IMR-90 (cell line): ENCODE measurements at regions not wholly inside any gene's neighbourhood (a gene's known extent, or its start where the extent isn't known, plus 50 kb on each side); places are given as distances from the start of the nearest gene placed in this dataset.

Source experiments
- ATAC-seq: fragments of 200-7000 bp; cut with Tn5 transposase; 2 replicates; pipeline ENCODE4 v1.9.1; 2020; ENCODE audit warnings: low read depth, mild to moderate bottlenecking, moderate library complexity
- BruUV-seq: library from RNA; stranded (reverse); fragments of 400-500 nt; replicated peaks from 2 replicates; lab custom pipeline; 2021; lab: Mats Ljungman, UMichigan
- CTCF ChIA-PET: fragments of 300-600 bp; formaldehyde crosslinking; extraction: SDS; loops from one replicate; lab custom pipeline; 2021; ENCODE audit warnings: antibody characterized with exemption; lab: Yijun Ruan, JAX
- POLR2A ChIA-PET: fragments of 300-600 bp; sonication (Branson Sonifier 250); formaldehyde crosslinking; loops from one replicate; lab custom pipeline; 2022; ENCODE audit warnings: antibody characterized with exemption; ENCODE audit not compliant: unreplicated experiment; lab: Charles Lee
- DNase-seq: peaks from one replicate; pipeline ENCODE4 v3.0.0; 2013
- H2AFZ ChIP-seq: replicated peaks from 2 replicates; pipeline ENCODE3; 2013; ENCODE audit warnings: low read length, mild to moderate bottlenecking; ENCODE audit not compliant: poor library complexity
- H2AK5ac ChIP-seq: 2 replicates; pipeline ENCODE4 v1.6.1; 2013; ENCODE audit warnings: low read depth, low read length, inconsistent platforms
- H2AK9ac ChIP-seq: replicated peaks from 2 replicates; pipeline ENCODE3; 2013; ENCODE audit warnings: mild to moderate bottlenecking, low read depth, low read length, moderate library complexity; ENCODE audit not compliant: poor library complexity
- H2BK120ac ChIP-seq: 2 replicates; pipeline ENCODE4 v1.6.1; 2013; ENCODE audit warnings: low read depth, low read length, inconsistent platforms
- H2BK15ac ChIP-seq: 3 replicates; pipeline ENCODE4 v1.6.1; 2013; ENCODE audit warnings: low read depth, low read length, inconsistent platforms
- H2BK20ac ChIP-seq: 2 replicates; pipeline ENCODE4 v1.6.1; 2013; ENCODE audit warnings: low read depth, mild to moderate bottlenecking, inconsistent platforms, low read length, moderate library complexity
- H2BK5ac ChIP-seq: 2 replicates; pipeline ENCODE4 v1.6.1; 2013; ENCODE audit warnings: mild to moderate bottlenecking, low read depth, low read length, inconsistent platforms; ENCODE audit not compliant: poor library complexity, severe bottlenecking
- H3K14ac ChIP-seq: replicated peaks from 2 replicates; pipeline ENCODE4 v1.6.1; 2013; ENCODE audit warnings: low read depth, low read length, inconsistent platforms
- H3K18ac ChIP-seq: 2 replicates; pipeline ENCODE4 v1.6.1; 2013; ENCODE audit warnings: low read depth, low read length, control low read depth
- H3K23ac ChIP-seq: 2 replicates; pipeline ENCODE4 v1.6.1; 2013; ENCODE audit warnings: low read depth, low read length, inconsistent platforms
- H3K27ac ChIP-seq: 2 replicates; pipeline ENCODE4 v1.5.1; 2013; ENCODE audit warnings: mild to moderate bottlenecking, control low read depth, low read length; ENCODE audit not compliant: insufficient read depth
- H3K27me3 ChIP-seq: 2 replicates; pipeline ENCODE4 v1.6.1; 2013; ENCODE audit warnings: low read length; ENCODE audit not compliant: control insufficient read depth, insufficient read depth
- H3K36me3 ChIP-seq: 2 replicates; pipeline ENCODE4 v1.6.1; 2013; ENCODE audit warnings: low read length, mixed read lengths; ENCODE audit not compliant: control insufficient read depth, insufficient read depth
- H3K4ac ChIP-seq: 2 replicates; pipeline ENCODE4 v1.6.1; 2013; ENCODE audit warnings: low read depth, low read length, inconsistent platforms
- H3K4me1 ChIP-seq: 2 replicates; pipeline ENCODE4 v1.6.1; 2013; ENCODE audit warnings: low read length, mixed read lengths; ENCODE audit not compliant: control insufficient read depth, insufficient read depth
- H3K4me2 ChIP-seq: 2 replicates; pipeline ENCODE4 v1.6.1; 2013; ENCODE audit warnings: low read depth, mild to moderate bottlenecking, control low read depth, low read length, moderate library complexity
- H3K4me3 ChIP-seq: 2 replicates; pipeline ENCODE4 v1.5.1; 2013; ENCODE audit warnings: low read depth, mild to moderate bottlenecking, control low read depth, low read length, moderate library complexity; ENCODE audit not compliant: insufficient read depth
- H3K56ac ChIP-seq: 2 replicates; pipeline ENCODE4 v1.6.1; 2013; ENCODE audit warnings: low read length, inconsistent platforms; ENCODE audit not compliant: insufficient read depth; ENCODE audit errors: extremely low read depth
- H3K79me1 ChIP-seq, 2 experiments: 2 replicates each; pipeline ENCODE4 v1.6.1; 2013; ENCODE audit warnings: low read length in 2 of 2, inconsistent platforms in 1 of 2, low read depth in 1 of 2
- H3K9ac ChIP-seq: 2 replicates; pipeline ENCODE4 v1.6.1; 2013; ENCODE audit warnings: low read depth, low read length, control low read depth
- H3K9me1 ChIP-seq: 2 replicates; pipeline ENCODE4 v1.6.1; 2013; ENCODE audit warnings: low read length, inconsistent platforms; ENCODE audit not compliant: insufficient read depth
- H3K9me3 ChIP-seq: 2 replicates; pipeline ENCODE4 v1.6.1; 2013; ENCODE audit warnings: low read length; ENCODE audit not compliant: control insufficient read depth, insufficient read depth
- H4K20me1 ChIP-seq: 2 replicates; pipeline ENCODE4 v1.6.1; 2013; ENCODE audit warnings: low read length, inconsistent platforms; ENCODE audit not compliant: insufficient read depth
- H4K5ac ChIP-seq: 2 replicates; pipeline ENCODE4 v1.6.1; 2013; ENCODE audit warnings: mild to moderate bottlenecking, low read depth, low read length, control low read depth
- H4K8ac ChIP-seq, 2 experiments: 2 replicates each; pipeline ENCODE4 v1.6.1; 2013; ENCODE audit warnings: low read depth in 2 of 2, low read length in 2 of 2, control low read depth in 1 of 2, inconsistent platforms in 1 of 2
- H4K91ac ChIP-seq: 2 replicates; pipeline ENCODE4 v1.6.1; 2013; ENCODE audit warnings: low read depth, low read length, inconsistent platforms; ENCODE audit not compliant: insufficient read depth
- BHLHE40 ChIP-seq: fragments of 150-350 bp; IDR thresholded peaks from 2 replicates; pipeline ENCODE4 v1.6.1; 2016; ENCODE audit warnings: mild to moderate bottlenecking, low read depth, low read length
- CEBPB ChIP-seq: IDR thresholded peaks from 2 replicates; pipeline ENCODE4 v1.6.1; 2012; ENCODE audit warnings: low read depth, low read length, improper control_type of control experiment
- FOS ChIP-seq: fragments of 150-350 bp; IDR thresholded peaks from 2 replicates; pipeline ENCODE4 v1.6.1; 2016; ENCODE audit warnings: low read depth, low read length
- MAFK ChIP-seq: IDR thresholded peaks from 2 replicates; pipeline ENCODE4 v1.6.1; 2012; ENCODE audit warnings: low read depth, low read length, improper control_type of control experiment
- MAZ ChIP-seq: IDR thresholded peaks from 2 replicates; pipeline ENCODE4 v1.6.1; 2012; ENCODE audit warnings: low read depth, mild to moderate bottlenecking, low read length, improper control_type of control experiment, moderate library complexity, borderline replicate concordance
- MXI1 ChIP-seq: IDR thresholded peaks from 2 replicates; pipeline ENCODE4 v1.6.1; 2012; ENCODE audit warnings: low read depth, mild to moderate bottlenecking, low read length, moderate library complexity, borderline replicate concordance
- NFE2L2 ChIP-seq: fragments of 150-350 bp; IDR thresholded peaks from 2 replicates; pipeline ENCODE4 v1.6.1; 2016; ENCODE audit warnings: low read depth, mild to moderate bottlenecking, low read length
- POLR2A ChIP-seq: IDR thresholded peaks from 2 replicates; pipeline ENCODE4 v1.6.1; 2012; ENCODE audit warnings: mild to moderate bottlenecking, low read depth, low read length
- RAD21 ChIP-seq: IDR thresholded peaks from 2 replicates; pipeline ENCODE4 v1.6.1; 2012; ENCODE audit warnings: low read length, improper control_type of control experiment
- RCOR1 ChIP-seq: IDR thresholded peaks from 2 replicates; pipeline ENCODE4 v1.6.1; 2012; ENCODE audit warnings: mild to moderate bottlenecking, low read length, improper control_type of control experiment; ENCODE audit not compliant: insufficient replicate concordance
- RFX5 ChIP-seq: IDR thresholded peaks from 2 replicates; pipeline ENCODE4 v1.8.0; 2012; ENCODE audit warnings: low read depth, mild to moderate bottlenecking, low read length, moderate library complexity
- SMC3 ChIP-seq: fragments of 150-350 bp; IDR thresholded peaks from 2 replicates; pipeline ENCODE4 v1.6.1; 2016; ENCODE audit warnings: low read depth, mild to moderate bottlenecking, antibody characterized with exemption, low read length, moderate library complexity
- WGBS, 2 experiments: methylation state at CpG; one replicate each; pipeline versions ENCODE4 v1.1.5 to v1.1.7; 2013; ENCODE audit warnings: missing lambda C conversion rate in 2 of 2; ENCODE audit not compliant: insufficient read length in 1 of 2; ENCODE audit errors: extremely low coverage in 2 of 2; 5-methylcytosine and 5-hydroxymethylcytosine counted together
- dilution Hi-C: fragments of 300-500 bp; cut with HindIII; formaldehyde crosslinking; loops from one replicate; pipeline ENCODE4 v1.14.3; 2018; ENCODE audit warnings: low sequenced_read_pairs; ENCODE audit not compliant: unreplicated experiment
- in situ Hi-C: fragments of 300-500 bp; cut with MboI; formaldehyde crosslinking; loops from 3 replicates; pipeline ENCODE4 v1.14.3; 2019; ENCODE audit warnings: low sequenced_read_pairs, inconsistent platforms, mixed read lengths
- intact Hi-C: fragments of 100-400 bp; cut with micrococcal nuclease; formaldehyde crosslinking; loops from 2 replicates; pipeline ENCODE4 v1.10.0; 2022
- TF ChIP-seq, protein P1 (sequence below): conservative IDR thresholded peaks from 2 replicates; pipeline ENCODE4 v1.5.1; 2012; ENCODE audit warnings: mild to moderate bottlenecking, low read depth, low read length, improper control_type of control experiment
- TF ChIP-seq, protein P2 (sequence below): fragments of 150-350 bp; IDR thresholded peaks from 2 replicates; pipeline ENCODE4 v1.6.1; 2016; ENCODE audit warnings: low read depth, mild to moderate bottlenecking, low read length, moderate library complexity, borderline replicate concordance

DNA sequence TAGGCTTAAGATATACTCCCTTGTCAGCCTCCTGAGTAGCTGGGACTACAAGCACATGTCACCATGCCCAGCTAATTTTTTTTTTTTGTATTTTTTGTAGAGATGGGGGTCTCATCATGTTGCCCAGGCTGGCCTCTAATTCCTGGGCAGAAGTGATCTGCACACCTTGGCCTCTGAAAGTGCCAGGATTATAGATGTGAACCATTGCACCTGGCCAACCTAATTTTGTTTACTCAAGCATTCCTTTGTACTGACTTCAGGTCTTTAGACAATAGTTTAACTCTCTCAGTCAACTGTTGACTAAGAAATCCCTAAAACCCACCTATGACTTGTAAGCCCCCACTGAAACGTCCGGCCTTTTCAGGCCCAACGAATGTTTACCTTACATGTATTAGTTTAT, 628.3 kb upstream of the CDH8 start:
- Histone ChIP-seq H3K18ac (no peak overlapping the region), H3K27ac (no peak overlapping the region), H3K9ac (no peak overlapping the region), H4K91ac (no peak overlapping the region), H2BK20ac (no peak overlapping the region), H3K9me1 (no peaks in the 10 kb centered on the region), H2BK120ac (no peak overlapping the region), H3K4me3 (no peak overlapping the region), H3K79me1 (no peaks in the 10 kb centered on the region), H4K20me1 (no peaks in the 10 kb centered on the region), H3K27me3 (no peaks in the 10 kb centered on the region), H3K56ac (no peak overlapping the region), H4K8ac (no peak overlapping the region), H2AFZ (no peak overlapping the region), H3K14ac (no peak overlapping the region), H2AK9ac (no peak overlapping the region), H2AK5ac (no peak overlapping the region), H3K4me2 (no peak overlapping the region), H2BK15ac (no peak overlapping the region), H3K36me3 (no peaks in the 10 kb centered on the region), H3K4ac (no peak overlapping the region), H3K4me1 (no peaks in the 10 kb centered on the region), H4K5ac (no peak overlapping the region), H3K23ac (no peak overlapping the region), H3K9me3 (0 out of 2 replicates have a peak, but pooled peaks cover 2% of the 10 kb centered on the region), H2BK5ac (no peak overlapping the region)
- POLR2A ChIA-PET: no interaction called here
- ATAC-seq (no peak), DNase-seq (no peak)
- in situ Hi-C loops: no loop called here
- no CpG with 5 or more reads among the region's 3 CpGs for WGBS, 2 experiments
- intact Hi-C loops: no loop called here
- dilution Hi-C loops: no loop called here
- TF ChIP-seq CEBPB (no peak), RFX5 (no peak), FOS (no peak), BHLHE40 (no peak), MAFK (no peak), RCOR1 (no peak), MAZ (no peak), SMC3 (no peak), RAD21 (no peak), NFE2L2 (no peak), POLR2A (no peak), MXI1 (no peak)
- TF ChIP-seq, protein P1, sequence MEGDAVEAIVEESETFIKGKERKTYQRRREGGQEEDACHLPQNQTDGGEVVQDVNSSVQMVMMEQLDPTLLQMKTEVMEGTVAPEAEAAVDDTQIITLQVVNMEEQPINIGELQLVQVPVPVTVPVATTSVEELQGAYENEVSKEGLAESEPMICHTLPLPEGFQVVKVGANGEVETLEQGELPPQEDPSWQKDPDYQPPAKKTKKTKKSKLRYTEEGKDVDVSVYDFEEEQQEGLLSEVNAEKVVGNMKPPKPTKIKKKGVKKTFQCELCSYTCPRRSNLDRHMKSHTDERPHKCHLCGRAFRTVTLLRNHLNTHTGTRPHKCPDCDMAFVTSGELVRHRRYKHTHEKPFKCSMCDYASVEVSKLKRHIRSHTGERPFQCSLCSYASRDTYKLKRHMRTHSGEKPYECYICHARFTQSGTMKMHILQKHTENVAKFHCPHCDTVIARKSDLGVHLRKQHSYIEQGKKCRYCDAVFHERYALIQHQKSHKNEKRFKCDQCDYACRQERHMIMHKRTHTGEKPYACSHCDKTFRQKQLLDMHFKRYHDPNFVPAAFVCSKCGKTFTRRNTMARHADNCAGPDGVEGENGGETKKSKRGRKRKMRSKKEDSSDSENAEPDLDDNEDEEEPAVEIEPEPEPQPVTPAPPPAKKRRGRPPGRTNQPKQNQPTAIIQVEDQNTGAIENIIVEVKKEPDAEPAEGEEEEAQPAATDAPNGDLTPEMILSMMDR: no peak
- TF ChIP-seq, protein P2, sequence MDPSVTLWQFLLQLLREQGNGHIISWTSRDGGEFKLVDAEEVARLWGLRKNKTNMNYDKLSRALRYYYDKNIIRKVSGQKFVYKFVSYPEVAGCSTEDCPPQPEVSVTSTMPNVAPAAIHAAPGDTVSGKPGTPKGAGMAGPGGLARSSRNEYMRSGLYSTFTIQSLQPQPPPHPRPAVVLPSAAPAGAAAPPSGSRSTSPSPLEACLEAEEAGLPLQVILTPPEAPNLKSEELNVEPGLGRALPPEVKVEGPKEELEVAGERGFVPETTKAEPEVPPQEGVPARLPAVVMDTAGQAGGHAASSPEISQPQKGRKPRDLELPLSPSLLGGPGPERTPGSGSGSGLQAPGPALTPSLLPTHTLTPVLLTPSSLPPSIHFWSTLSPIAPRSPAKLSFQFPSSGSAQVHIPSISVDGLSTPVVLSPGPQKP: no peak
- CTCF ChIA-PET: no interaction called here
- BruUV-seq: no TSS peak
